HG03469 (cell line): ENCODE measurements at regions not wholly inside any gene's neighbourhood (a gene's known extent, or its start where the extent isn't known, plus 50 kb on each side); places are given as distances from the start of the nearest gene placed in this dataset.
"Not testable (repeated sequence)": the region's sequence is repeated elsewhere in the genome, so short reads cannot be mapped to it uniquely, and the experiment has no call there.

Experiments
- ATAC-seq: cut with Tn5 transposase; IDR thresholded peaks from one replicate; pipeline ENCODE4 v1.9.1; 2021; ENCODE audit warnings: mild to moderate bottlenecking, moderate library complexity, moderate number of reproducible peaks; ENCODE audit not compliant: unreplicated experiment

- not testable (repeated sequence) for ATAC-seq
Observed at GRCh38 chr20:30164389-30164788, 1093.1 kb upstream of the DEFB115 start.

- ATAC-seq, result no peak
Observed at GRCh38 chr20:30167540-30167939, 1089.9 kb upstream of the DEFB115 start.

DNA sequence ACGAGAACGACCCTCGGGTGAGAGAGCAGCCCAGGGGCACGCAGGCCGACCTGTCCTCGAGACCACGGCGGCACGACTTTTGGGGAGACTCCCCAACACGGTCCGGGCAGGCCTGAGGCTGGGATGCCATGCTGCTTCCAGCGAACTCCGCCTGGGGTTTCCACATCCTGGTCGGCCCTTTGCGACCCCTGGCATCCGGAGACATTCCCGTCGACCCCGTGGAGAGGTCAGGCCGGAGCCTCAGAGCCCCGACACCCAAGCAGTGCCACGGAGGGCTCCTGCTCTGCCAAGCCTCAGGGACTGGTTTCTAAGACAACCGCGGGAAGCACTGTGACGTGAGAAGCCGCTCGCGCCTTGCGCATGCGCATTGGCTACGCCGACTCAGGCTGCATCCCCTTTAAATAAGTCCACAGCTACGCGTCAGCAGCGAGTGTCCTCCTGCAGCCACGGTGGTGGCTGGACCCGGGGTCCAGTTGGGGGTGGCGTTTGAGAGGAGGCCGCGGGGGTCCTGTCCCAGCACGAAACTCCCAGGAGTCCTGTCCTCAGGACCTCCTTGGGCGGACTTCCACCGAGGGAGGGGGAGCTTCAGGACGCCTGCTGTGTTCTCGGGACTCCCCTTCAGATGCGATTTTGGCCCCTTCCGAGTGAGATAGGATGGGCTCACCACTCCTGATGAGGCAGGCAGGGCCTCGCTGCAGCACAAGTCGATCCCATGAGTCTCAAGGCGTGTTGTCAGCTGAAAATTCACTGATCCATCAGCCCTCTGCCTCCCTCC is 1089.3 kb upstream of the DEFB115 start:
- no peak for ATAC-seq

- no peak for ATAC-seq
Observed at GRCh38 chr20:30168800-30169138, 1088.7 kb upstream of the DEFB115 start.

DNA sequence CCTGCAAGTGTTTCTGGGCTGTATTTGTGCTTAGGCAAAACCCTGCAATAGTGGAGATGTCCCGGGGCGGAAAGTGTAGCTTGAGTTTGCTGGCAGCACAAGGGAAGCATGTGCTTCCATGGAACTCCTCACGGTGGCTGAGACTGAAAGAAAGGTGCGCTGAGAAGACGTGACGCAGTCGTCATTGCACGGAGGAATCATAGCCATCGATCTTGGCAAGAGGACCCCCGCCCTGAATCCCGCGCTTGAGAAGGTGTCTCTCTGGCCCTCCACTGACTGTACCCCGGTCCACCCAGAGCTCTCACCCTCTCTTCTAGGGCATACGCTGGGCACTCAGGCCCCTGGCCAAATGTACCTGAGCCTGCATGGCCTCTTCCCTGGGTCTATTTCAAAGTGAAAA is 1081.8 kb upstream of the DEFB115 start:
- ATAC-seq, result no peak

DNA sequence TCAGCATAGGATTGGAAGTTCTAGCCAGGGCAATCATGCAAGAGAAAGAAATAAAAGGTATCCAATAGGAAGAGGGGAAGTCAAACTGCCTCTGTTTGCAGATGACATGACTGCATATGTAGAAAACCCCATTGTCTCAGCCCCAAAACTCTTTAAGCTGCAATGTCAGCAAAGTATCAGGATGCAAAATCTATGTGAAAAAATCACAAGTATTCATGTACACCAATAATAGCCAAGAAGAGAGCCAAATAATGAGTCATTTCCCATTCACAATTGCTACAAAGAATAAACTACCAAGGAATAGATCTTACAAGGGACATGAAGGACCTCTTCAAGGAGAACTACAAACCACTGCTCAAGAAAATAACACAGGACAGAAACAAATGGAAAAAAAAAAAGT is 1074.3 kb upstream of the DEFB115 start:
- not testable (repeated sequence) for ATAC-seq

GRCh38 chr20:30191785-30192184 is 1065.7 kb upstream of the DEFB115 start:
- not testable (repeated sequence) for ATAC-seq

GRCh38 chr20:30234477-30234876 is 1023.0 kb upstream of the DEFB115 start:
- ATAC-seq, result not testable (repeated sequence)

- not testable (repeated sequence) for ATAC-seq
Observed at GRCh38 chr20:30275073-30275472, 982.4 kb upstream of the DEFB115 start.

DNA sequence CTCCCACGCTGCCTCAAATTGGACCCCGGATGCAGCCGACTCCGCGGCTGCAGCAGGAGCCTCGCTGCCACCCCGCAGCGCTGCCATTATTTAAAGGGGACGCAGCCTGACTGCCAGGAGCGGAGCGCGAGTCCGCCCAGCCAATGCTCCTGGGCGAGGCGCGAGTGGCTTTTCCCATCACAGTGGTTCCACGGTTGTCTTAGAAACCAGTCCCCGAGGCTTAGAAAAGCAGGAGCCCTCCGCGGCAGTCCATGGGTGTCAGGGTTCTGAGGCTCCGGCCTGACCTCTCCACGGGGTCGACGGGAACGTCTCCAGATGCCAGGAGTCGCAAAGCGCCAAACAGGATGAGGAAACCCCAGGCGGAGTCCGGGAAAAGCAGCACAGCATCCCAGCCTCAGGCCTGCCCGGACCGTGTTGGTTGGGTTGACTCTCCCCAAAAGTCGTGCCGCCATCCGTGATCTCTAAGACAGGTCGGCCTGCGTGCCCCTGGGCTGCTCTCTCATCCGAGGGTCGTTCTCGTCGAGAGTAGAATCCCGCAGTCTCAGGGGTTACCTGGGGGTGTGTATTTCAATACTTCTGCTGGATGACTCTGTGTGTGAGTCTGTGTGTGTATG is 975.8 kb upstream of the DEFB115 start:
- no peak for ATAC-seq

GRCh38 chr20:30283476-30284280 is 973.8 kb upstream of the DEFB115 start:
- not testable (repeated sequence) for ATAC-seq

DNA sequence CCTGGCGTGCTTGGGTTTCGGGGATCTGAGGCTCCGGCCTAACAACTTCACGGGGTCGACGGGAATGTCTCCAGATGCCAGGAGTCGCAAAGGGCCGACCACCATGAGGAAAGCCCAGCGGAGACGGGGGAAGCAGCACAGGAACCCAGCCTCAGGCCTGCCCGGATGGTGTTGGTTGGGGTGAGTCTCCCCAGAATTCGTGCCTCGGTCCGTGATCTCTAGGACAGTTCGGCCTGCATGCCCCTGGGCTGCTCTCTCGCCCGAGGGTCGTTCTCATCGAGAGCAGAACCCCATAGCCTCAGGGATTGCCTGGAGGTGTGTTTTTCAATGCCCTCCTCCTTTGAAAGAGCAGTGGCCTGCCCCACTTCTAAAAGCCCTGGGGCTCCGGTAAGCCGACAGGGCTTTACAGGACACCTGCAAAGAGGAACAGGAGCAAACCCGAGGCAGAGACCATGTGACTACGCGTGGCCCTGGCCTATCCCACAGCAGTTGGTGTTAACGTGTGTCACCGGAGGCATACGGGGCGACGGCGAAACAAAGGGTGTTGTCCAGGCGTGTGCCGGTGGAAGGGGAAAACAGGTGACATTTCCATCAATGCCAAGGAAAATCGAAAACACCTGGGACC is 973.1 kb upstream of the DEFB115 start:
- ATAC-seq, result no peak

GRCh38 chr20:30285677-30286076 is 971.8 kb upstream of the DEFB115 start:
- no peak for ATAC-seq

DNA sequence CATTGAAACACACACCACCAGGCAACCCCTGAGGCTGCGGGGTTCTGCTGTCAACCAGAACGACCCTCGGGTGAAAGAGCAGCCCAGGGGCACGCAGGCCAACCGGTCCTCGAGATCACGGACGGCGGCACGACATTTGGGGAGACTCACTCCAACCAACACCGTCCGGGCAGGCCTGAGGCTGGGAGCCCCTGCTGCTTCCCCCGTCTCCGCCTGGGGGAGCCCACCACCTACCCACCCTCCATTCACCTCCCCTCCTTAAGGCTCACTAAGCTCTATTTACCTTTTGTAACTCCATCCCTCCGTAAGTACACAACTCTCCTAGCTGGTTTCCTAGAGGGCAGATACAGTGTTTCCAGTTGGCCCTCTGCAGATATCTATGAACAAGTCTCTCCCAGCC is 971.3 kb upstream of the DEFB115 start:
- ATAC-seq, result no peak

DNA sequence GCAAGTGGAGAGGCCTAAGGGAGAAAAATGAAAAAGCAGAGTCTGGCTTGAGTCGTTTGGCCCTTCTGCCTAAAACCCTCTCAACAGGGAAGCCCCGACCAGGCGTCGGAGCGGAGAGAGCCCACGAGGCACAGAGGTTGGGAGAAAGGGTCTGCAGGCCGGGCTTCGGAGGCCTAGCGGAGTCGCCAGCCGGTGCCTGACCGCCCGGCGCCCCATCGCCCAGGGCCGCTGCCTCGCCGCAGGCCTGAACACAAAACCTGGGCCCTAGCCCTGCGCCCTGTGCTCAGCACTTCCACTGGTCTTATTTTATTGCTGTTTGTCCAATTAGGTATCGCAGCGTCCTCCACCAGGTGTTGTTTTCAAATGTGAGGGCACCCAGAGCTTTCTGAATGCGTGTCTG is 970.0 kb upstream of the DEFB115 start:
- not testable (repeated sequence) for ATAC-seq

GRCh38 chr20:30288346-30288745 is 969.1 kb upstream of the DEFB115 start:
- no peak for ATAC-seq

GRCh38 chr20:30289049-30289448 is 968.4 kb upstream of the DEFB115 start:
- ATAC-seq, result not testable (repeated sequence)

DNA sequence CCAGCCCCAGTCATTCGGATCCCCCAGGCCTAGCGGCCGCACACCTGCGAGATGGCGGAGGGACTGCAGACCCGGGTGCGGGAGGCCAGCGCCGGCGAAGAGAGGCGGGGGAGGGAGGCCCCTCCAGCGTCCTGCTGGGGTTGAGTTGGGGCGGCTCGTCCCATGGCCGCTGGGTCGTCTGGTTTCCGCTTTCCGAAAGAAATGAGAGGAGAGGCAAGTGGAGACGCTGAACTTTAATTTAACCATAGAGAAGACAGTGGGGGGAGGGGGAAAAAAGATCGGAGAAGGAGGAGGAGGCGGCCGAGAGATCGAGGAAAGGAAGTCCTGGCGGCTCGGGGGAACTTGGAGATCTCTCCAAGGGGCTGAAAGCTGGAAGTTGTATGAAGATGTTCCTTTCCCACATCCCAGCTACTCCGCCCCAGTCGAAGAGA is 967.7 kb upstream of the DEFB115 start:
- not testable (repeated sequence) for ATAC-seq

GRCh38 chr20:30290361-30291063 is 967.0 kb upstream of the DEFB115 start:
- not testable (repeated sequence) for ATAC-seq

DNA sequence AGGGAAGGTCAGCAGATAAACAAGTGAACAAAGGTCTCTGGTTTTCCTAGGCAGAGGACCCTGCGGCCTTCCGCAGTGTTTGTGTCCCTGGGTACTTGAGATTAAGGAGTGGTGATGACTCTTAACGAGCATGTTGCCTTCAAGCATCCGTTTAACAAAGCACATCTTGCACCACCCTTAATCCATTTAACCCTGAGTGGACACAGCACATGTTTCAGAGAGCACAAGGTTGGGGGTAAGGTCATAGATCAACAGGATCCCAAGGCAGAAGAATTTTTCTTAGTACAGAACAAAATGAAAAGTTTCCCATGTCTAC is 966.4 kb upstream of the DEFB115 start:
- ATAC-seq, result not testable (repeated sequence)

DNA sequence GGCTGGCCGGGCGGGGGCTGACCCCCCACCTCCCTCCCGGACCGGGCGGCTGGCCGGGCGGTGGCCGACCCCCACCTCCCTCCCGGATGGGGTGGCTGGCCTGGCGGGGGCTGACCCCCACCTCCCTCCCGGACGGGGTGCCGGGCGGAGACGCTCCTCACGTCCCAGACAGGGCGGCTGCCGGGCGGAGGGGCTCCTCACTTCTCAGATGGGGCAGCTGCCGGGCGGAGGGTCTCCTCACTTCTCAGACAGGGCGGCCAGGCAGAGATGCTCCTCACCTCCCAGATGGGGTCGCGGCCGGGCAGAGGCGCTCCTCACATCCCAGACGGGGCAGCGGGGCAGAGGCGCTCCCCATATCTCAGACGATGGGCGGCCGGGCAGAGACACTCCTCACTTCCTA is 965.8 kb upstream of the DEFB115 start:
- ATAC-seq, result not testable (repeated sequence)
